Stimulated activated CD8-positive, alpha-beta memory T cell treated with anti-CD3 and anti-CD28 coated beads, Interleukin-15, amount 100 ng/mL, for 1 hour (primary cell): ENCODE measurements at regions not wholly inside any gene's neighbourhood (a gene's known extent, or its start where the extent isn't known, plus 50 kb on each side); places are given as distances from the start of the nearest gene placed in this dataset.
"Not testable (repeated sequence)": the region's sequence is repeated elsewhere in the genome, so short reads cannot be mapped to it uniquely, and the experiment has no call there.

Experiments
- DNase-seq: peaks from one replicate; pipeline ENCODE4 v3.0.0-alpha.2; 2020; ENCODE audit warnings: low read depth

DNA sequence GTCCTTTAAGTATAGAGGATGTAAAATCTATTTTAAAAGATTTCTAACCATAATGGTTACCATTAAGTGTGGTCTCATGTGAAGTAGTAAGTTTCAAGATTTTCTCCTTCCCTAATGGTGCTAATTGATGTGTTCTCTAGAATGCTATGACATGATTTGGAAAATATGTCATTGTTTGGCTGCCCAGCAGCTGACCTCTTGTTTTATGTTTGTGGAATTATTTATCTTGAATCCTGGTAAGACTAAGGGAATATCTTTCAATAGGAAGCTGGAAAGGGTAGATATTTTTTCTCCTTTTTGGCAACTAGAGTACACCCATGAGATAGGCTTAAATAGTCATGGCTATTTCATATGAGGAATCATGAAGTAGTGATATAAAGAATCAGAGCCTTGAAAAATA, 139.8 kb upstream of the CHODL start:
- no peak for DNase-seq

DNA sequence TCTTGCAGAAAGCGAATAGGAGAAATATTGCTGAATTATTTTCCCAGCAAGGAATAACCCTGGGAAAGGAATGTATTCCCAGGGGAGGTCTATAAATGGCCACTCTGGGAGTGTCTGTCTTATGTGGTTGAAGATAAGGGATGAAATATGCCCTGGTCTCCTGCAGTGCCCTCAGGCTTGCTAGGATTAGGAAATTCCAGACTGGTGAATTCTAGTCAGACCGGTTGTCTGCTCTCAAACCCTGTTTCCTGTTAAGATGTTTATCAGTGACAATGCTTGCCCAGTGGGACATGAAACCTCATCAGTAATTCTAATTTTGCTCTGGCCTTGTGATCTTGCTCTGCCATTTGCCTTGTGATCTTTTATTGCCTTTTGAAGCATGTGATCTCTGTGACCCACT, 148.2 kb upstream of the CHODL start:
- DNase-seq: not testable (repeated sequence)

DNA sequence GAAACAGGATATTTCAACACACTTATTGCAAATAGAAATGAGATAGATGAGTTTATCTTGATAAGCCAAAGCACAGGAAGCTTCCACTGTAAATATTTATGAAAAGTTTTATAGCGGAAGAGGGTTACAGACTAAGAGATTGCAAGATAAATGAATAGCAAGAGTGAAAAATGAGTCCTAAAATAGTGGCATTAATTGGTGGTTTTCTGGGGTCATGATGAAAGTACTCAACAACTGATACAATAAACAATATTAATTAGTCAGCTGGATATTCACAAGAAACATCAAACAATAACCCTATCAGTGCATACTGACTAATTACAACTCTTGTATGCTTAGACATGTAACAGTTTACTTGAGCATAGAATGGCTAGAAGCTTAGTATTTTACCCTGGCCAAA, 154.8 kb upstream of the CHODL start:
- no peak for DNase-seq

DNA sequence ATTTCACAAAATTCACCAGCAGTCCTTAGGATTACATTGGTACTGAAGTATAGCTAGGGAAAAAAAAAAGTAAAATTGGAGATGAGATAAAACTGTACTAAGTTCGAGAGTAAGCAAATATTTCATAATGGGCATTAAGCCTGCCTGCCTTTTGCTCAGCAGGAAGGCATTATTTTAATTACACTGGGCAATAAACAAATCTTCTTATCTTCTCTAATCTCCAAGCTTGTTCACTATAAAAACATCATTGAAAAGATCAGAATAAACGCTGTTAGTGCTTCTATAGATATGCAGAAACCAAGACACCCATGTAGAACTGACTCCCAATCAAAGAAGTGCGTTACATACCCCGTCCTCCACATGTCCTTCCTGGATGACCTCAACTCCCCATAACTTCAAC, 174.2 kb upstream of the CHODL start:
- DNase-seq: no peak

DNA sequence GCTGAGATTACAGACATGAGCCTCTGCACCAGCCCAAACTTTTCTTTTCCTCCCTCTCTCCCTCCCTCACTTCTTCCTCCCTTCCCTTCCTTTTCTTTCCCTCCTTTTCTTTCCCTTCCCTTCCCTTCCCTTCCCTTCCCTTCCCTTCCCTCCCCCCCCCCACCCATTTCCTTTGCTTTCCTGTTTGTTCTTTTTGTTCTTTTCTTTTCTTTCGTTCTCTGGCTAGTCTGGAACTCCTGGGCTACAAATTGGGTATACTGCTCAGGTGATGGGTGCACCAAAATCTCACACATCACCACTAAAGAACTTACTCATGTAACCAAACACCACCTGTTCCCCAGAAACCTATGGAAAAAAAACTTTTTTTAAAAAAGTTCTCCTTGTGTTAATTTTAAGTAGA, 174.8 kb upstream of the CHODL start:
- DNase-seq: no peak

DNA sequence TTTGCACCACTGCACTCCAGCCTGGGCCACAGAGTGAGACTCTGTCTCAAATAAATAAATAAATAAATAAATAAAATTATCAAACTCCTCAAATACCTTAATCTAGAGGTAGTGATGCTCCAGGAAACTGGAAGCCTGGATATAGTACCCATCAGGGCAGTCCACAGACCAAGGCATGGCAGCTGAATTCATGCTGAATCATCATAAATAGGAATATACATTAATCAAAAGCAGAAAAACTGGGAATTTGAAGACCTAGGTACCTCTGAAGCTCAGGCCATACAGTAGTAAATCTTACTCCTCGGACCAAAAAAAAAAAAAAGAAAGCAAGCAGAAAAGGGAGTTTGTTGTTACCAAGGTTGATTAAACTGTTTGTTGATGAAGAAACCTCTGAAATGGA, 184.2 kb upstream of the CHODL start:
- no peak for DNase-seq

DNA sequence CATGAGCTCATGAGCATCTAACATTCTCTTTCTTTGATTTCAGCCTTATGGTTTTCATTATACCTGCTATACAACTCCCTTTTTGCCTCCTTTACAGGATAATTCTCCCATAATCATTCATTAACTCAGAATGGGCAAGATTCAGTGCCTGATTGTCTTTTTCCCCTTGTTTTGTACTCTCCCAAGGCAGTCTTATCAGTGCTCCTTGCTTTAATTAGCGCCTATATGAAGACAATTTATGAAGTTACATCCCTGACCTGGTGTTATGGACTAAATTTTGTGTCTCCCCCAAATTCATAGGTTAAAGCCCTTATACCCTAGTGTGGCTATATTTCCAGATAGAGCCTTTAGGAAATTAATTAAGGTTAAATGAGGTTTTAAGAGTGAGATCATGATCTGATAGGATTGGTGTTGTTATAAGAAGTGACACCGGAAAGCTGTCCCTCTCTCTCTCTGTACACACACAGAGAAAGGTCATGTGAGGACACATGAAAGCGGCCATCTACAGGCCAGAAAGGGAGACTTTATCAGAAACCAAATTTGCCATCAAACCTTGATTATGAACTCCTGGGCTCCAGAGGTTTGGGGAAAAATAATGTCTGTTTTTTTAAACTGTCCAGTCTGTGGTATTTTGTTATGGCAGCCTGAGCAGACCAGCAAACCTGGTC, 185.8 kb upstream of the CHODL start:
- DNase-seq: no peak

DNA sequence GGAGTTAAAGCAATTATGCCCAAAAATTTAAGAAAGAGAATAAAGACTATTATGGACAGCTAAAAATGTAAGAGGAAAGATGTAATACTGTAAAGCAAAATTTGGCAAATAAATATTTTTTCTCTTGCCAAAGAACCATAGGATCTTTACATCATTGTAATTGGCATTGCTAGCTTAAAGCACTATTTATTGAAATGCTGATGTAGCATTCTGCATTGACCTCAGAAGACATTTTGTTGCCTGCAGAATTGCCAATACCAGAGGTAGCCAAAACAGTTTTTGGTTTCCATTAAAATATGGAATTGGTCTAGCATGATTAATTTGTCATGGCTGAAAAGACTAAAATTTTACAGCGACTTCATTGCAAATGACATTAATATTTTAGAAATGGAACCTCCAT, 191.5 kb upstream of the CHODL start:
- no peak for DNase-seq

DNA sequence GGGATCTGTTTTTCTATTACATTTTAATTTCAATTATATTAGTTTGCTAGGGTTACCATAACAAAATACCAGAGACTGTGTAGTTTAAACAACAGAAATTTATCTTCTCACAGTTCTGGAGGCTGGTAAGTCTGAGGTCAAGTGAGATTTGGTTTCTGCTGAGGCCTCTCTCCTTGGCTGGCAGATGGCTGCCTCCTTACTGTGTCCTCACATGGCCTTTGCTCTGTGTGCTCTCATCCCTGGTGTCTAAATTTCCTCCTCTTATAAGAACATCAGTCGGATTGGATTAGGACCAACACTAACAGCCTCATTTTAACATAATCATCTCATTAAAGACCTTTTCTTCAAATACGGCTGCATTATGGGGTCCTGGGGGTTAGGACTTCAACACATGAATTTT, 195.2 kb upstream of the CHODL start:
- DNase-seq: no peak

DNA sequence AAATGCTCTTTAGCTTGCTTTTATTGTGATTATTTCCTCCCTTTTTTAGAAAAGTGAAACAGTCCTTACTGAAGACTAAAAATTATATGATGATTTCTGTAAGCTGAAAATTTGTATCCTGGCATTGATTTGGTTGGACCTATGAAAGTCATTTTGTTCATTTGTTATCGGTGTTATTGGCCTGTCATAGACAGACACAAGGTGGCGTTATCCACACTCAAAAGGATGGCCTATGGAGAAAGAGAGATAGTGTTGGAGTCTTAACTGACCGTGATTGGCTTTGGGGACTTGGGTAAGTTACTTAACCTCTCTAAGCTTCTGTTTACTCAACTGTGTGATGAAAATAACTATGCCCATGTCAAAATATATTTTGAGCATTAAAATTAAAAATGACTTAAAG, 203.6 kb upstream of the CHODL start:
- no peak for DNase-seq

DNA sequence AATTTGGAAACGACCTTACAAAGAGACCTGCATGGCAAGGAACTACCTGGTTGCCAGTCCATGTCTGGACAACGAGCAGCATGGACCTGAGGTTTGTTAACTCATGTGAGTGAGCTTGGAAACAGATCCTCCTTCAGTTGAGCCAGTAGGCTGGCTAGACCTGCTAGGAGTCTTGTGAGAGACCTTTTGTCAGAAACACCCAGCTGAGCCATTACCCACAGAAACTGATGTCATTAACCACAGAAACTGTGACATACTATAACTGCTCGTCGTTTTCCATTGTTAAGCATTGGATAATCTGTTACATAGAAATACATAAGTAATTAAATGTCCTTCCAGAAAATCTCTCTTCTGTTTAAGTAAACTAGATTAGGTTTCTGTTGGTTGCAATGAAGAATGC, 211.1 kb upstream of the C21orf91 start:
- no peak for DNase-seq

DNA sequence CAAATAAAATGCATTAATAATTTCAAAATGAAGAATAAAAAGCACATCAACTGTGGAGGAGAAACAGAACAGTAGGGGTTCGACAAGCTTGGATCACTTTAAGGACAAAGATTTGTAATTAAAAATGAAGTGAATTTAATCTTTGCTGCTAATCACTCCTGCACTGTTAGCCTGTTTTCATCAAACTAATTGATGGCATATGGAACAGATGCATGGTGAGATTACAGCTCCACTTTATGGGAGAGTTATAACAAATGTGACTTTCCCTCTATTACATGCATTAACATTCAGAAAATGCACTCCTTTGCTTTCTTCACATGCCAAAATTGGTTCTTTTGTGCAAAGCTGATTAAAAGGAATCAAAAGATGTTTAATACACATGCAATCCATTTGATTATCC, 207.2 kb upstream of the C21orf91 start:
- no peak for DNase-seq

DNA sequence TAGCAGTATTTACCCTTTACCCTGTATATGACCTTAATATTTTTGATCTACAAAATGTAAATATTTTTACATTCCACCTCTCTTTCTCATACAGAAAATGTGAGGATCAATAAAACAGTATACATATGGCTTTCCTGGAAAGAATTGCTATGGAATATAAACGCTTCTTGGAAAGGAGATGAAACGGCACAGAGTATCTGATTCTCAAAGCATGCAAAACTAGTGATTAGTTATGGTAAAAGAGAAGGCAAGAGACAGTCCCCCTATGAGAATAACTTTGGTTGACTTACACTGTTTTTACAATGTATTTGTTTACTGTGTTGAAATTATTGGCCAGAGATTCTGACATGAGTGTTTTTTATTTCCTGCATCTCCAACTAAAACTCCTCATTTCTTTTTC, 204.6 kb upstream of the C21orf91 start:
- no peak for DNase-seq

DNA sequence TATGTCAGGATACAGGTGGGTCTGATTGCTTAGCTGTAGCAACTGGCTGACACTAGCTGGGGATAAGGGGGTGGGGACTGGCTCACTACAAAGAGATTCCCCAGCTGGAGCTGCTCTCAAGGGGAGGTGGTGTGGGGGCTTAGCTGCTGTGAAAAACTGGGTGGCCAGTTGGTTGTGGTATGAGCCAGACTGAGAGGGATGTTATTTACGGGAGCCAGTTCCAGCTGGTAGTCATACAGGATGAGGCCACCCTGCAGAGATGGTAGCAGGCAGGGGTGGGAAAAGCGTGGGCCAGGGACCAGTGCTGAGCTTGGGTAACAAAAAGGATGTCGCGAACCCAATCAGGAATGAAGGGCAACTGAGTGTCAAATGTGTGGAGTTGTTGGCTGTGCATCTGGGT, 204.0 kb upstream of the C21orf91 start:
- DNase-seq: no peak

DNA sequence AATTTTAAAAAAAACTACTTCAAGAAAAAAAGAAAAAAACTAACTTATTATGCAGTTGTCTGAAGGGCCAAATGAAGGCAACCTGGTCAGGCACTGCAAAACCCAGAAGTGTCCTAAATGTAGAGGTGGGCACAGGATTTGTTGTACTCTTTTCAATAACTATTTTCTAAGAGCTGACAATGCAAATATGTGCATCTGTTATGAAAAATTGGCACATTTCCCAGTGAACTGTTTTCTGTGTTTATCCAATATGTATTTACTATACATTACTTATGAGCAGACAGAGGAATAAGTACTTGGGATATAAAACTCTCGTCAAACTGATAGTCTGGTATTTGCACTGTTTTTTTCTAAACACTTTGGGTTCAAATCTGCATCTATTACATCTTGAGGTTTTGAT, 188.0 kb upstream of the C21orf91 start:
- no peak for DNase-seq

DNA sequence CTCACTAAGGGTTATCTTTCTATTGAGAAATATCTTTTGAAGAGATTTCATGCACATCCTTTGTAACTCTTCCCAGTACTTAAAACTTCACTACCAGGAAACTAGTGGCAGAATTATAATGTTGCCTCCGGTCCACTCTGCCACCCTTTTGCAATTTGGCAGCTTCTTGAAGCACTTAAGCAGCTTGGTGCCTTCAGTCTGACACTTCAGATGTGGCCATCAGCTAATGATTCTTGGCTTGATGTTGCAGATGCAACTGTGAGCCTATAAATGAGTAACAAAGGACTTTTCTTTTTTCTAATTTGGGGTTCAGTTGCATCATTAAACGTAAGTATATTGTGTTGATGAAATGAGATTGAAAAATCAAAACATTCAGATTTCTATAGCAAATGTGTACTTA, 187.5 kb upstream of the C21orf91 start:
- no peak for DNase-seq

DNA sequence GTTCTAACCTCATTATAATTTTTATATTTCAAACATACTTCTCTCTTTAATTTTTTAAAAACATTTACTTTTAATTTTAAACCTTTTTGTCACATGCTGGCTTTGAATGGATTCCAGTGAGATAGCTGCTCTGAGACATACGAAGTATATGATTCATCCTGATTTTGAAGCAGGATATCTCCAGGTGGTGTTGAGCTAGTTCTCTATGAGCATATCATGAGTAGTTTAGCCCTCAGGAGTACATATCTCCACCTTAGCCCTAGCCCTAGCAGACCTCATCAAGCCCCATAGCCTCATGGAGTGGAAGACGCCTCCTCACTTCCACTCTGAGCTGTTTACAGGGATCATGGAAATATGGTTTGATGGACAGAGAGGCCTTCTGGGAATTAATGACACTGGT, 183.2 kb upstream of the C21orf91 start:
- DNase-seq: no peak

DNA sequence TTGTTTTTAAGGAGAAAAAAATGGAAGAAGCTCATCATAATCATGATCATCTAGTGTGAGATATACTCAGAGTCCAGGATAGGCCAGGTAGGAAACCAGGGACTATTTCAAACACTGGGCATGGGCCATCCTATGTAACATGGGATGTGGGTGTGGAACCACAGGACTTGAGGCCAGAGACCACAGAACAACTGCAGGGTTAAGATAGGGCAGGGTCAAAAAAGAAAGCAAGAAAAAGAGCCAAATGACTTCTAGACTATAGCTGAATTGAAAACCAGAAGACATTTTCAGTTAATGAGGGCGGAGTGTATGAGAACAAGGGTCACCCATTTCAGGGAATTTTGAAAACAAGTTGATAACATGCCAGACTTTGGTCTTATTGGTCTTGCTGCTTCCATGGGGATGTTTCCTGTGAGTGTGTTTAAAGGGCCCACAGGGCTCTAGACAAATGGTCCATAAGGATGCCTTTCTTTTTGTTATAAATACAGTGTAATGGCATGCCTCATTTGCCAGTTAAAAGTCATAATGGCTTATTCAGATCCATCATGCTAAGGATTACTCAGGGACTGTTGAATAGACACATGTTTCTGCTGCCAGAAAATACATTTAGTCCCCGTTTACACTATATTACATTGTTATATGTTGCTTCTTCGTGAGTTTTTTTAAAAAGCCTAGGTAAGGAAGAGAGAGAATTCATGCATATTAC, 182.0 kb upstream of the C21orf91 start:
- DNase-seq: no peak

DNA sequence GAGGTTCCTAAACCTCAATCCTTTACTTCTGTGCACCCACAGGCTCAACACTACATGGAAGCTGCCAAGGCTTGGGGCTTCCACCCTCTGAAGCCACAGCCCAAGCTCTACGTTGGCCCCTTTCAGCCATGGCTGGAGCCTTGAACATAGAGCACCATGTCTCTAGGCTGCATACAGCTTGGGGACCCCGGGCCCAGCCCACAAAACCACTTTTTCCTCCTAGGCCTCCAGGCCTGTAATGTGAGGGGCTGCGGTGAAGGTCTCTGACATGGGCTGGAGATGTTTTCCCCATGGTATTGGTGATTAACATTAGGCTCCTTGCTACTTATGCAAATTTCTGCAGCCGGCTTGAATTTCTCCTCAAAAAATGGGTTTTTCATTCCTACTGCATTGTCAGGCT, 179.4 kb upstream of the C21orf91 start:
- DNase-seq: not testable (repeated sequence)

DNA sequence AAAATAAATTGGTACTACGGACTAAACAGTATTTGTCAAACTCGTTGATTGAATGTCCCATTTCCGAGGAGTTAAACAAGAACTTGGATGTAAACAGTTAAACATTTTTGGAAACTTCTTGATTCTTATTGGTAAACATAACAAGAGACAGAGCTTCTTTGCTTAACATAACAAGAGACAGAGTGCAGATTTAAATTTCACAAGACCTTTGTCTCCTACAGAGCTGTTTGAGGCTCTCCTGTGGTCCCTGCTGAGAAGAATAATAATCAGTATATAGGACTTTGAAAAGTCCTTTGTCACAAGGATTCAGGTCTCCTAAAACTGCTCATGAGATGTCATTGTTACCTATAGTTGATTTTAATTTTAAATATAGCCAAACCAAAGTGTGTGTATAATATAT, 170.6 kb upstream of the C21orf91 start:
- no peak for DNase-seq

DNA sequence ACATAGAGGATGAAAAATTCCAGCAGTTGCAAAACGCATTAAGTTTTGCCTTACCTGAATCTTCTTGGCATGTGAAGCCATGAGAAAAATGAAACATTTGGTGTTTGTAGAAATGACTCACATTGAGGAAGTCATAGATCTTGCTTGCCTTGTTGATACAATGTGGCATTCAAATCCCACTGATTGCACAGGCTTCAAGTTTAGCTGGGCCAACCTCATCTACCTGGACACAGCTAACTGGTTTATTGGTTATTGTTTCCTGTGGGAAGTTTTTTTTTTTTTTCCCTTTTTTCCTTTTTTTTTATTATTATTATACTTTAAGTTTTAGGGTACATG, 168.9 kb upstream of the C21orf91 start:
- no peak for DNase-seq

DNA sequence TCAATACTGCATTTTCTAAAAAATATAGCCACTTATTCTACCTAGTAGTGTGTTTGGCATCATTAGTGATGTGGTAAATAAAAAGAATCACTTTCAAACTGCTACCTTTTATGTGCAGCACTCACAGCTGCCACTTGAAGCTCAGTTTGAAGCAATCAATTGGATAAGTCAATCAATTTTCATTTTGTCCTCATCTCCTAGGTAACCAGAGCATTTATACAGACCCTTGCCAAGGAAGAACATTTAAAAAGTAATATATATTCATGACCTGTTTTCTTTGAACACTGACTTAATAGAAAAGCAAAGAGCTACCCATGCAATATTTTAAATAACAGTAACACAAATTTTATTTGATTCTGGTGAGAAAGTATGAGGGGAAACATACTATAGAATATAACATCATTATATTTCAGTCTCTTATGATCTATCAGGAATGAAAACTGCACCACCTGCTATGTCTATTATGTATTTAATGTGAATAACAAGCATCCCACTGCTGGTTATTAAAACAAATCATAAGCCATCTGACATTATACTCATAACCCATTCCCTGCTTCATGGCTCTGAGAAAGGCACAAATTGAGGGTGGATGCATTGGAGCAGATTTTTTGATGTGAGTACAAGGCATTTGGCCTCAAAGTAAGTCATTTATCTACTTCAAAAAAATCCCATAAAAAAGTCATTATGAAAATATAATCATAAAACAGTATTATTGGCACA, 168.4 kb upstream of the C21orf91 start:
- no peak for DNase-seq

DNA sequence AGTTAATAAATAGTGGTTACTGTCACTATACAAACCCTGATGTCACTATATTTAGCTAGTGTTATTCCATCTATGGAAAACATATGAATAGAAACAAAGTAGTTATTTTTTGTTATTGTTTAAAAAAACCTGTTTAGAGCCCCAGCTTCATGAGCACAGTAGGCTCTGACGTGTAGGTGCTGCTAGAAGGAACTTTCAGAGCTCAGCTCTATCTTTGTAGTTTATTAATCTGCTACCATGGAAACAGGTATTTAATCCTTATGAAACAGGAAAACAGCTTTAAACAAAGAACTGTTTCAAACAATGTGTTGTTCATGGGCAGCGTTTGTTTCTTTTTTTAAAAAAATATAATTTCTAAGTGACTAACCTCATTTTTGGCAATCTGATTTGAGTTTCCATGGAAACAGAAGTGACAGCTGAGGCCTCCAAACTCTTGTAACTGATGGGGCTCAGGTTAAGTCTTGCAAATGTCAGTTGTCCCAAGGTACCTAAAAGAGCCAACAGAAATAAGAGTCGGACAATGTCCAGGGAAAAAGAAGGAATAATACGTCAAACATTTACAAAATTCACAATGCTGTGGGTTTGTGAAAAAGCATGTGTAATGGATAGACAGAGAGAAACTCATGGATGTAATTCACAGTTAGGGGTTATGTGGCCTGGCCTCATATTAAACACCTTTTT, 162.0 kb upstream of the C21orf91 start:
- DNase-seq: no peak
